Stimulated activated effector memory CD8-positive, alpha-beta T cell treated with anti-CD3 and anti-CD28 coated beads, Interleukin-12 subunit alpha, Interleukin-12 subunit beta, amount 100 ng/mL, for 72 hours (primary cell): ENCODE measurements at regions not wholly inside any gene's neighbourhood (a gene's known extent, or its start where the extent isn't known, plus 50 kb on each side); places are given as distances from the start of the nearest gene placed in this dataset.
A peak's percentile ranks its signal among the peaks of the same experiment; 100 is the strongest.
"Not testable (repeated sequence)": the region's sequence is repeated elsewhere in the genome, so short reads cannot be mapped to it uniquely, and the experiment has no call there.

ENCODE experiments used
- ATAC-seq: fragments of 150-1000 bp; cut with Tn5 transposase; 2 replicates; pipeline ENCODE4 v1.10.0; 2021
- DNase-seq, 2 donors: peaks; one replicate each; pipeline ENCODE4 v3.0.0; 2021 to 2022; ENCODE audit warnings: low spot score in 2 of 2
- H3K27ac Mint-ChIP-seq: one replicate; pipeline ENCODE4 v1.8.0; 2022; ENCODE audit warnings: mild to moderate bottlenecking, mixed read lengths
- H3K36me3 Mint-ChIP-seq: one replicate; pipeline ENCODE4 v1.8.0; 2022; ENCODE audit warnings: mild to moderate bottlenecking, mixed read lengths
- H3K4me1 Mint-ChIP-seq: one replicate; pipeline ENCODE4 v1.8.0; 2022; ENCODE audit warnings: mixed read lengths
- H3K4me3 Mint-ChIP-seq: one replicate; pipeline ENCODE4 v1.8.0; 2022; ENCODE audit warnings: mild to moderate bottlenecking, mixed read lengths
- H3K9me3 Mint-ChIP-seq: one replicate; pipeline ENCODE4 v1.8.0; 2022; ENCODE audit warnings: mixed read lengths

- H3K27ac Mint-ChIP-seq, result no peak overlapping the region
- ATAC-seq, result no peak
- H3K36me3 Mint-ChIP-seq, result no peaks in the 10 kb centered on the region
- no peaks in the 10 kb centered on the region for H3K9me3 Mint-ChIP-seq
- no peak for DNase-seq
- H3K4me3 Mint-ChIP-seq, result no peak overlapping the region
- H3K4me1 Mint-ChIP-seq, result no peaks in the 10 kb centered on the region
Measured at GRCh38 chr5:105907016-105907415, 1763.7 kb downstream of the EFNA5 start.

GRCh38 chr5:105905392-105905791, 1765.3 kb downstream of the EFNA5 start:
- H3K9me3 Mint-ChIP-seq, result peaks cover 5% of the 10 kb centered on the region
- ATAC-seq, result no peak
- H3K4me1 Mint-ChIP-seq, result no peaks in the 10 kb centered on the region
- H3K4me3 Mint-ChIP-seq, result no peak overlapping the region
- no peak for DNase-seq
- H3K27ac Mint-ChIP-seq, result no peak overlapping the region
- no peaks in the 10 kb centered on the region for H3K36me3 Mint-ChIP-seq

- Mint-ChIP-seq H3K36me3 (no peaks in the 10 kb centered on the region), H3K27ac (no peak overlapping the region), H3K9me3 (peaks cover 18% of the 10 kb centered on the region), H3K4me3 (no peak overlapping the region), H3K4me1 (no peaks in the 10 kb centered on the region)
- DNase-seq (no peak), ATAC-seq (no peak)
Measured at GRCh38 chr5:105903069-105903468, 1767.7 kb downstream of the EFNA5 start.

GRCh38 chr5:105899726-105900125, 1771.0 kb downstream of the EFNA5 start:
- no peak for ATAC-seq
- no peaks in the 10 kb centered on the region for H3K36me3 Mint-ChIP-seq
- no peak for DNase-seq
- H3K4me1 Mint-ChIP-seq, result no peaks in the 10 kb centered on the region
- H3K27ac Mint-ChIP-seq, result no peak overlapping the region
- H3K9me3 Mint-ChIP-seq, result peaks cover 22% of the 10 kb centered on the region
- H3K4me3 Mint-ChIP-seq, result no peak overlapping the region

GRCh38 chr5:105898183-105898582, 1772.6 kb downstream of the EFNA5 start:
- peaks cover 22% of the 10 kb centered on the region for H3K9me3 Mint-ChIP-seq
- ATAC-seq (no peak), DNase-seq (no peak)
- no peaks in the 10 kb centered on the region for H3K4me1 Mint-ChIP-seq
- no peaks in the 10 kb centered on the region for H3K36me3 Mint-ChIP-seq
- no peak overlapping the region for H3K4me3 Mint-ChIP-seq
- H3K27ac Mint-ChIP-seq, result no peak overlapping the region

- ATAC-seq, result no peak
- H3K4me1 Mint-ChIP-seq, result no peaks in the 10 kb centered on the region
- H3K4me3 Mint-ChIP-seq, result no peak overlapping the region
- DNase-seq, result no peak
- H3K27ac Mint-ChIP-seq, result no peak overlapping the region
- H3K36me3 Mint-ChIP-seq, result no peaks in the 10 kb centered on the region
- peaks cover 11% of the 10 kb centered on the region for H3K9me3 Mint-ChIP-seq
Measured at GRCh38 chr5:105885266-105885665, 1785.5 kb downstream of the EFNA5 start.

GRCh38 chr5:105882956-105883481, 1787.7 kb downstream of the EFNA5 start:
- no peaks in the 10 kb centered on the region for H3K36me3 Mint-ChIP-seq
- no peak for DNase-seq
- no peak for ATAC-seq
- H3K9me3 Mint-ChIP-seq, result peaks cover 11% of the 10 kb centered on the region
- H3K4me3 Mint-ChIP-seq, result no peak overlapping the region
- no peak overlapping the region for H3K27ac Mint-ChIP-seq
- no peaks in the 10 kb centered on the region for H3K4me1 Mint-ChIP-seq

- Mint-ChIP-seq H3K9me3 (peaks cover 2% of the 10 kb centered on the region), H3K27ac (no peak overlapping the region), H3K4me3 (no peak overlapping the region), H3K4me1 (no peaks in the 10 kb centered on the region), H3K36me3 (no peaks in the 10 kb centered on the region)
- no peak for ATAC-seq
- DNase-seq, result no peak
Measured at GRCh38 chr5:105878402-105878801, 1792.3 kb downstream of the EFNA5 start.

GRCh38 chr5:105877592-105877991, 1793.1 kb downstream of the EFNA5 start:
- no peak for ATAC-seq
- no peak overlapping the region for H3K27ac Mint-ChIP-seq
- H3K9me3 Mint-ChIP-seq, result peaks cover 7% of the 10 kb centered on the region
- no peak for DNase-seq
- H3K4me1 Mint-ChIP-seq, result no peaks in the 10 kb centered on the region
- H3K36me3 Mint-ChIP-seq, result no peaks in the 10 kb centered on the region
- H3K4me3 Mint-ChIP-seq, result no peak overlapping the region

GRCh38 chr5:105874316-105874715, 1796.4 kb downstream of the EFNA5 start:
- ATAC-seq, result no peak
- Mint-ChIP-seq H3K4me1 (no peaks in the 10 kb centered on the region), H3K36me3 (no peaks in the 10 kb centered on the region), H3K4me3 (no peak overlapping the region), H3K27ac (no peak overlapping the region), H3K9me3 (peaks cover 11% of the 10 kb centered on the region)
- DNase-seq, result no peak

- Mint-ChIP-seq H3K36me3 (no peaks in the 10 kb centered on the region), H3K4me3 (no peak overlapping the region), H3K9me3 (peaks cover 11% of the 10 kb centered on the region), H3K27ac (no peak overlapping the region), H3K4me1 (no peaks in the 10 kb centered on the region)
- DNase-seq (no peak), ATAC-seq (no peak)
Measured at GRCh38 chr5:105872569-105873270, 1798.0 kb downstream of the EFNA5 start.

- Mint-ChIP-seq H3K9me3 (peaks cover 23% of the 10 kb centered on the region), H3K36me3 (no peaks in the 10 kb centered on the region), H3K27ac (no peak overlapping the region), H3K4me1 (no peaks in the 10 kb centered on the region), H3K4me3 (no peak overlapping the region)
- DNase-seq (no peak), ATAC-seq (peak; percentile 21)
Measured at GRCh38 chr5:105868038-105868780, 1802.5 kb downstream of the EFNA5 start.

GRCh38 chr5:105865834-105866233, 1804.9 kb downstream of the EFNA5 start:
- Mint-ChIP-seq H3K4me1 (no peaks in the 10 kb centered on the region), H3K4me3 (no peak overlapping the region), H3K9me3 (peaks cover 14% of the 10 kb centered on the region), H3K27ac (no peak overlapping the region), H3K36me3 (no peaks in the 10 kb centered on the region)
- ATAC-seq, result no peak
- DNase-seq, result no peak

- not testable (repeated sequence) for H3K4me3 Mint-ChIP-seq, H3K4me1 Mint-ChIP-seq, H3K36me3 Mint-ChIP-seq, H3K27ac Mint-ChIP-seq, ATAC-seq, DNase-seq
- H3K9me3 Mint-ChIP-seq, result peaks cover 14% of the 10 kb centered on the region
Measured at GRCh38 chr5:105859350-105859749, 1811.4 kb downstream of the EFNA5 start.

GRCh38 chr5:105849701-105850100, 1821.0 kb downstream of the EFNA5 start:
- no peaks in the 10 kb centered on the region for H3K4me1 Mint-ChIP-seq
- no peak overlapping the region for H3K4me3 Mint-ChIP-seq
- ATAC-seq (no peak), DNase-seq (no peak)
- no peak overlapping the region for H3K27ac Mint-ChIP-seq
- H3K36me3 Mint-ChIP-seq, result no peaks in the 10 kb centered on the region
- H3K9me3 Mint-ChIP-seq, result peaks cover 11% of the 10 kb centered on the region

GRCh38 chr5:105840800-105841199, 1829.9 kb downstream of the EFNA5 start:
- no peaks in the 10 kb centered on the region for H3K36me3 Mint-ChIP-seq

More at GRCh38 chr5:105840800-105841199, 1829.9 kb downstream of the EFNA5 start:
- no peak for ATAC-seq
- Mint-ChIP-seq H3K4me3 (no peak overlapping the region), H3K9me3 (peaks cover 21% of the 10 kb centered on the region), H3K27ac (no peak overlapping the region), H3K4me1 (no peaks in the 10 kb centered on the region)
- no peak for DNase-seq
